ENCODE measurements at regions not wholly inside any gene's neighbourhood (a gene's known extent, or its start where the extent isn't known, plus 50 kb on each side); places are given as distances from the start of the nearest gene placed in this dataset.

DNA sequence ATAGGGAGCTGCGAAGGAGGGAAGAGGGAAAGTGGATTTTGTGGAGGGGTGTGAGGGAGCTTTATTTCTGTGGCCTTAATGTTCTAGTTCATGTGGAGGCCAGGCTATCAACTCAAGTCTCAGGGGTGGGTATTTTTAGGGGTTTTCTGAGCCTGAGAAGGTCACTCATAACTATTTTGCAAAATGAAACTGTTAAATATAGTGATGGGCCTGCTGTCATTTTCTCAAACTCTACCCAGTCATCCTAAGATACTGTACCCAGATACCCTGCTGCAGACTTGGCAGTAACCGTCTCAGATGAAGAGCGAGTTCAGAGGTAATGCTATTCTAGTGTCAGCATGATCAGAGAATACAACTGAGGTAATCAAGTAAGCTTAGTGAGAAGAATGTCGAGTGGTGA is 545.0 kb upstream of the TBL1XR1 start:
- DNase-seq (ENCODE audit: low spot score): no peak

- no peak for DNase-seq (ENCODE audit: low spot score)
Observed at GRCh38 chr3:177743173-177743890, 546.0 kb upstream of the TBL1XR1 start.

DNA sequence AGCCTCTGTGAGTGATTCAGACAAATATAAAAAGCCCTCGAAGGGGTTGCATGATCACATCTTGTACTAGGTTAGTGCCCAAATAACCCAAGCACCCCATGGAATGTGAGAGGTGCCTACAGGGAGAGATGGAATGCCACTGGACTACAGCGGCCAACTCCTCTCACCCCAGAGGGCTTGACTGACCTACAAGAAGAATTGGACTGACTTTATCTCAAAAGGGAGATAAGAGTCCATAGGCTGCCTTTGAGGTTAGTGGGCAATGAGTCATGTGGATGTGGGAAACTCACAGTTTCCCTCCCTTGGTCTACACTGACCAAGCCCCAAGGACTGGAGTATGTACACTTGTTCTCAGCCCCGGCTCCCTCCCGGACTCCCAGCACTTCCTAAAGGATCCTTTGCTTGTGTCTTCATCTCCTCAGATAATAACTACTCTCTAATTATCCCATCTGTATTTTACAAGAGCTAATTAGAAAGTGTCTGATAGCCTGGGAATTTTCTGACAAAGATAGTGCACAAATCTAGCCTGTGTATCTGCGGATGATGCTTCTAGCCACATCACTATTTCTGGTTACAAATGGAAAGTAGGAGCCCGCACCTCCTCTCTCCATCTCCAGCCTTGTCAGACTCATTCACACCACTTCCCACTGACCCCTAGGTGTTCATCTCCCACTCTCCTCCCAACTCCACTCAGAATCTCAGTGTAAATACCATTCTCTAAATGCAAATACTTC is 547.8 kb upstream of the TBL1XR1 start:
- DNase-seq (ENCODE audit: low spot score): no peak

- DNase-seq (ENCODE audit: low spot score): no peak
Observed at GRCh38 chr3:177745607-177746005, 548.3 kb upstream of the TBL1XR1 start.

DNA sequence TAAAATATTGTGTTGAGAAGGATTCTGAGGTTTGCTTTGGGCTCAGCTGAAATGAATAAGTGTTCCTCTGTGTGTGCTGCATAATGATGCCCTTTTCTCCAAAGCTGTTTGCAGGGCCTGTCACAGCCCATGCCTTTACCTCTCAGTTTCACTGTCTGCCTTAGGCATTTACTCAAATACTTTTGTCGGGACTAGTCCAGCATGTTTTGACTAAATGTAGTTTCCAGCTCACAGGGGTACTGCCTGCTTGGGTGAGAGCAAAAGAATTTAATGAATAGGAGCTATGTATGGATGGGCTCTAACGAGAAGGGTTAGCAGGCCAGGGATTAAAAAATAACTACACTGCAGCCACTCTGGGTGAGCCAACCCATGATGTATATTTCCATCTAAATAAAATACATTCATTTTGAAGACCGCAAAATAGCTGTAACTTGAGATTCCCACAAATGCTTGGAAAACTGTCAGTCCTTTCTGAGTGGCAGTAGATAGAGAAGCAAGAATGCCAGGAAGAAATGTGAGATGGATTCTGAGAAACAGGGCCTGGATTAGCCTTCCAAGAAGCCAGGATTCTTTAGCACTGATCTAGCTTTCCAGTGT is 549.2 kb upstream of the TBL1XR1 start:
- DNase-seq (ENCODE audit: low spot score): no peak

- no peak for DNase-seq (ENCODE audit: low spot score)
Observed at GRCh38 chr3:177749836-177750235, 552.6 kb upstream of the TBL1XR1 start.

- DNase-seq (ENCODE audit: low spot score): no peak
Observed at GRCh38 chr3:177750436-177750835, 553.2 kb upstream of the TBL1XR1 start.

DNA sequence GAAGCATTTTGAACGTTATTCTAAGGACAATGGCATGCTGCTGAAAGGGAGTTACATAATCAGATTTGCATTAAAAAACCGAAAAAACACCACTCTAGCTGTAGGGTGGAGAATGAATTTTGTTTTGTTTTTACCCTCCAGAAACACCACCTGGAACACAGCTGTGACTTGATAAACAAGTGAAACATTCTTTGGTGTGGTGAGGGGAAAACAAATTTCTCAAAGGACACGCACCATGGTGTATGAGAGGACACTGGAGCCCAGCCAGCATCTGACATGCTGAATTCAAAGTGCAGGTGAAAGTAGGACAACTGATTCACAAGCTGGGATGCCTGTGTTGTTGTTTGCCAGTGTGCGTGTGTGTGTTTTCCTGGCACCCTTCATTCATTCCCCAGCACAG is 554.5 kb upstream of the TBL1XR1 start:
- no peak for DNase-seq (ENCODE audit: low spot score)

- DNase-seq (ENCODE audit: low spot score): no peak
Observed at GRCh38 chr3:177752831-177753230, 555.5 kb upstream of the TBL1XR1 start.

DNA sequence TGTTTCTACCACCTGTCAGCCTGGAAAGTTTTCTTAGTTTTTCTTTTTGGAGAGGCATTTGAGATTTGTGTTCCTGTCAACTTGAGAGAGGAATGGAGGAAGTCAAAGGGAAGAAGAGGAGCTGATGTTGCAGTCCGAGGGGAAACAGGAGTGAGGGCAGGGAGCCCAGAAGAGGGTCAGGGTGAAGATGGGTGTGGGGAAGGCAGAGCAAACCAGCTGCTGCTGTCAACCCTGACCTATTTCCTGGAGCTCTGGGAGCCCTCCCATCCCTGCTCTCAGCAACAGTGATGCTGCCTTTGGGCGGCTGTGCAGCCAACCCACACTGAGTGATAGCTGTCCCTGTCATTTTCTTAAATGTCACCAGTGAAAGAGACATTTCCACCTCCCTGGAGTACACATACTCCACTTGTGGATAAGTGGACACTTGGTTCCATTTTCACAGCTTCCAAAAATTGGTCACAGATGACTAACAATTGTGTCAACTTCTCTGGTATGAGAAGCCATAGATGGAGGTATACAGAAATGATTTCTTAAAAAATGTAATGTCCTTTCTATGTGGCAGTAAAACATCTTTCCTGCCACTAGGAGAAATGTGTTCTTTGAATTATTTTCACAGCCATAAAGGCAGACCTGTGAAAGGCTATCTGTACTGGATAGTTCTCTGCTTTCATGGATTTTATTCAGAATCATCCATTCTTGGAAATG is 556.3 kb upstream of the TBL1XR1 start:
- peak; percentile 31 for DNase-seq (ENCODE audit: low spot score)

DNA sequence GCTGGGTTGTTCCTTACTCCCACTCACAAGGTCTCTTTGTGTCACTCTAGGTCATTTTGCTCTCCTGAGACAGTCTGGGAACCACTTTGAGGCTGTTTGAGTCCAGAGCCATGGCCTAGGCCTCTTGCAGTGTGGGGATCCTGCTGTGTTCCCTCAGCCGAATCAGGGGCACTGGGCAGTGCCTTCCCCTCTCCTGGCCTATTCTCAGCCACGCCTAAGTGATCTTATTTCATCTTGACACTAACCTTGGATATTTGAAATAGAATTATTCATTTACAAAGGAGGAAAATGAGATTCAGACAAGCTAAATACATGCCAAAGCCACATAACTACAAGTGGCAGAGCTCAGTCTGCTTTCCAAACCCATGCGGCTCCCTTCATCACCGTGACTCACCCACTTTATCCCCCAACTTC is 557.2 kb upstream of the TBL1XR1 start:
- DNase-seq (ENCODE audit: low spot score): no peak

DNA sequence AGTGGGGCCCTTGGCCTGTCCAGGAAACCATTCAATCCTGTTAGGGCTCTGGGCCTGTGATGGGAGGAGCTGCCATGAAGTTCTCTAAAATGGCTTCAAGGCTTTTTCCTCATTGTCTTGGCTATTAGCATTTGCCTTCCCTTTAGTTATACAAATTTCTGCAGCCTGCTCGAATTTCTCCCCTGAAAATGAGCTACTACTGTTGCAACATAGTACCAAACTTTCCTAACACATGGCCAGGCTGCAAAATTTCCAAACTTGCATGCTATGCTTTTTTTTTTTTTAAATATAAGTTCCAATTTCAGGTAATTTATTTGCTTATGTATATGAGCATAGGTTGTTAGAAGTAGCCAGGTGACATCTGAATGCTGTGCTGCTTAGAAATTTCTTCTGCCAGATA is 560.8 kb upstream of the TBL1XR1 start:
- DNase-seq (ENCODE audit: low spot score): no peak

- DNase-seq (ENCODE audit: low spot score): peak; percentile 24
Observed at GRCh38 chr3:177760803-177761202, 563.5 kb upstream of the TBL1XR1 start.

GRCh38 chr3:177764377-177764912 is 567.2 kb upstream of the TBL1XR1 start:
- peak; percentile 19 for DNase-seq (ENCODE audit: low spot score)

- DNase-seq (ENCODE audit: low spot score): no peak
Observed at GRCh38 chr3:177764933-177765332, 567.7 kb upstream of the TBL1XR1 start.

DNA sequence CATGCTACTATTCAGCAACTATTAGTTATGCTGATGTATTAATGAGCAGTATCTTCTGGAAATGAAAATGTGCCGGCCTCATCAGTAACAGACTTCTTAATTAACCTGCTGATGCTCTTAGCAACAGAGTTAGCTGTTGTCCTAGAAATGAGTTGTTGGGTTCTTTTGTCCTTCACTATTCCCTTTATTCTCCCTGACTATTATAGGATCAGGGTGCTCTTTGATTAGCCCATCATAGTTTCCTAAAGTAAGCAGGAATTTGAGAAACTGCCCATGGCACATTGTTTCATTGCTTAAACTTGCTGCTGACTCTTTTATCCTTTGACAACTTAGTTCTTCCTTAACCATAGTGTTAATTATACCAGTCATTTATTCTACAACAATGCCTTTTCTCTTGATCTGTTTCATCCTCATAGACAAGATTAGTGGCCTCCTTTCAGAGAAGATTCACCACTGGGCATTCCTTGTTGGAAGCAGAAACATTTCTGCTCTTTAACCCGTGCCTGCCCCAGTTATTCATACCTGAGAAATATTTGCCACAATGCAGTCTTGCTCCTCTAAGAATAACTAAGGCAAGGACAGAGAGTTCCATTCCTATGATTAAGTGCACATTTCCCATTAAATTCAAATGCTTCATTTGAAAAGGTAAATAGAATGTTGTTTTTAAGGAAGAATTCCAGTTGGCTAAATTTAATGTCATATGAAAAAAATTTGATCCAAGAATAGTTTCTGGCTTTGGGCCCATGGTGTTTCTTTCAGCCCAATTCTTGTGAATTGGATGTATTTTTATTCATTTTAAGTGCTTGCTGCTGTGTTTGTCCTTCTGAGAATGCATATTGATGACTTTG is 573.3 kb upstream of the TBL1XR1 start:
- DNase-seq (ENCODE audit: low spot score): peak; percentile 22

GRCh38 chr3:177771780-177772179 is 574.5 kb upstream of the TBL1XR1 start:
- DNase-seq (ENCODE audit: low spot score): no peak

DNA sequence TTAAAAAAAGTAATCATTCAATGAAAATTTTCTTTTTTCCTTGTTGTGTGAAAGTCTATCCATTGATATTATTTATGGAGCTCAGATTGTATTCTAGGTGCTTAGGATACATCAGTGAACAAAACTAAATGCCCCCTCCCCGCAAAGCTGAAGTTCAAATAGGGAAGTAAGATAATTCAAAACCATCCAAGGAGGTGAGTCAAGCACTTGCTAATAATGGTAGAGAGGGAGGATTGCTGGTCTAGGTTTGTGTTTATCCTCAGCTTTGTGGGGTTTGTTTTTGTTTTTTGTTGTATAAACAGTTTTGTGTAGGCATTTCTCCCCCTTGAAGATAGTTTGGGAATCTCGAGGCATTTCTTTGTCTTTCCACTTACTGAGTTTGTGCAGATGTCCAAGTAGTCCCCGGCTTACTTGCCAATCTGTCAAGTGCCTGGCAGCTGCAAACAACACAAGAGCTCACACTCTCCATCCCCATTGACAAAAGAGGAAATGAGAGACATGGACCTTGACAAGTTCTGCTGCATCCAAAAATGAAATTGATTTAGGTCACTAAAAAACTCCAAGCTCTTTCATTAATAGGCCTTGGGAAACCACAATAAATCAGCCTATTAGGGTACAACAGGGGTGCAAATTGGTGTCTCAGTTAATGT is 575.8 kb upstream of the TBL1XR1 start:
- no peak for DNase-seq (ENCODE audit: low spot score)

DNA sequence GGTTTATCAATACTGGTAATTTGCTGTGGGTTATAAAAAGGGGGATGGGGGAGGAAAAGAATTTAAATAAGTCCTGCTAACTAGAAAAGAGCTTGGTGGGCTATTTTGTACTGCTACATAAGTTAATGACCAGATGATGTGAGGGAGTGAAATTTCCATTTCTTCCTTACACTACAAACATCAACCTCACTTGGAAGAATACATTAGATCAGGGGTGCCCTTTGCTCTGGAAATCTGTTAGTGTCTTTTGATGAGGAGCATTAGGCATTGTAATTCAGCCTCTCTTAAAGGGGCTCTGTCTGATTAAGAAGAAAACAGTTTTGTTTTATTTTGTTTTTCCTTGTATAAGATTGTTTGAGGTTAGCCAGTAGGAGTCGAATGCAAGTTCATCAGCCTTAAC is 576.4 kb upstream of the TBL1XR1 start:
- DNase-seq (ENCODE audit: low spot score): no peak

GRCh38 chr3:177776661-177777101 is 579.4 kb upstream of the TBL1XR1 start:
- DNase-seq (ENCODE audit: low spot score): peak; percentile 33

DNA sequence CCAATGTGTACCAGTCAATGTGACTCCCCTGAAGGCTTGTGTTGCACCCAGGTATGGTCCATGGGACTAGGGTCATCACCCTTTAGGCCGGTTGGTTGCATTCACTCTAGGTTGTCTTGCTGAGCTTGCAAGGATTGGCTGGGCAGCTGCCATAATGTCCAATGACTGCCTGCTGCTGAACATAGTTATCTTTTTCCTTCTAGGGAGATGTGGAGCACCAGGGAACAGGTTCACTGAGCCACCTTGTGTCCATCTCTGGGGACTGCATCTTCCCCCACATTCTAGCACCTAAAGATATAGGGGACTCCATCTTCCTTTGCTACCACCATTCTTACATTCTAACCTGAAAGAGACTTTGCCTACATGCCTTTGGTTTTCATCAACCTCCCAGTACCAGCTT is 580.4 kb upstream of the TBL1XR1 start:
- no peak for DNase-seq (ENCODE audit: low spot score)

All from AG20443 (cell line).